T-helper 1 cell treated with Interleukin-12 subunit alpha and Interleukin-12 subunit beta and Interleukin-4 antibody, amounts not matched to agents 30 ng/mL and 1 ng/mL, for 36 hours (primary cell): ENCODE measurements at regions not wholly inside any gene's neighbourhood (a gene's known extent, or its start where the extent isn't known, plus 50 kb on each side); places are given as distances from the start of the nearest gene placed in this dataset.
"Not testable (repeated sequence)": the region's sequence is repeated elsewhere in the genome, so short reads cannot be mapped to it uniquely, and the experiment has no call there.

Experiments
- intact Hi-C: fragments of 100-400 bp; cut with micrococcal nuclease; formaldehyde crosslinking; loops from one replicate; pipeline ENCODE4 v1.15.1; 2024

- intact Hi-C loops = no loop called here
These were observed 1571.2 kb upstream of the RAG2 start for GRCh38 chr11:38169286-38169685.

GRCh38 chr11:38163526-38163925, 1565.5 kb upstream of the RAG2 start:
- intact Hi-C loops = no loop called here

- intact Hi-C loops = no loop called here
These were observed 1562.4 kb upstream of the RAG2 start for GRCh38 chr11:38160433-38160832.

- intact Hi-C loops = no loop called here
These were observed 1561.0 kb upstream of the RAG2 start for GRCh38 chr11:38159038-38159437.

- intact Hi-C loops = no loop called here
These were observed 1558.6 kb upstream of the RAG2 start for GRCh38 chr11:38156495-38157146.

- intact Hi-C loops = no loop called here
These were observed 1557.8 kb upstream of the RAG2 start for GRCh38 chr11:38155856-38156255.

GRCh38 chr11:38153985-38154384, 1555.9 kb upstream of the RAG2 start:
- intact Hi-C loops = no loop called here

GRCh38 chr11:38143852-38144251, 1545.8 kb upstream of the RAG2 start:
- intact Hi-C loops = no loop called here

- intact Hi-C loops = no loop called here
These were observed 1540.9 kb upstream of the RAG2 start for GRCh38 chr11:38138972-38139371.

- intact Hi-C loops = no loop called here
These were observed 1538.9 kb upstream of the RAG2 start for GRCh38 chr11:38136887-38137286.

- intact Hi-C loops = no loop called here
These were observed 1533.5 kb upstream of the RAG2 start for GRCh38 chr11:38131535-38131934.

GRCh38 chr11:38130976-38131375, 1532.9 kb upstream of the RAG2 start:
- intact Hi-C loops = no loop called here

- intact Hi-C loops = no loop called here
These were observed 1532.5 kb upstream of the RAG2 start for GRCh38 chr11:38130514-38130913.

- intact Hi-C loops = no loop called here
These were observed 1525.6 kb upstream of the RAG2 start for GRCh38 chr11:38123673-38124072.

- intact Hi-C loops = not testable (repeated sequence)
These were observed 1518.6 kb upstream of the RAG2 start for GRCh38 chr11:38116616-38117015.

GRCh38 chr11:38115381-38115780, 1517.3 kb upstream of the RAG2 start:
- intact Hi-C loops = not testable (repeated sequence)

GRCh38 chr11:38100836-38101462, 1502.9 kb upstream of the RAG2 start:
- intact Hi-C loops = no loop called here

GRCh38 chr11:38095268-38095667, 1497.2 kb upstream of the RAG2 start:
- intact Hi-C loops = no loop called here

GRCh38 chr11:38089726-38090125, 1491.7 kb upstream of the RAG2 start:
- intact Hi-C loops = no loop called here

GRCh38 chr11:38060920-38061319, 1462.9 kb upstream of the RAG2 start:
- intact Hi-C loops = no loop called here

- intact Hi-C loops = no loop called here
These were observed 1462.1 kb upstream of the RAG2 start for GRCh38 chr11:38060136-38060535.

GRCh38 chr11:38046571-38047135, 1448.6 kb upstream of the RAG2 start:
- intact Hi-C loops = no loop called here

GRCh38 chr11:38043060-38043459, 1445.0 kb upstream of the RAG2 start:
- intact Hi-C loops = no loop called here
